SK-N-SH (cell line): ENCODE measurements at regions not wholly inside any gene's neighbourhood (a gene's known extent, or its start where the extent isn't known, plus 50 kb on each side); places are given as distances from the start of the nearest gene placed in this dataset.

Experiments used
- CTCF ChIP-seq: fragments of 200-600 bp; sonication (generic); IDR thresholded peaks from 2 replicates; pipeline ENCODE4 v1.6.1; 2017; ENCODE audit warnings: antibody characterized with exemption, mild to moderate bottlenecking, moderate library complexity
- POLR2AphosphoS5 ChIP-seq: IDR thresholded peaks from 2 replicates; pipeline ENCODE4 v1.6.1; 2012; ENCODE audit warnings: low read depth, low read length
- RCOR1 ChIP-seq: fragments of 150-350 bp; IDR thresholded peaks from 2 replicates; pipeline ENCODE4 v1.6.1; 2017; ENCODE audit warnings: antibody characterized with exemption, low read length

- TF ChIP-seq CTCF = no peak
- no peak for TF ChIP-seq POLR2AphosphoS5
- TF ChIP-seq RCOR1 = no peak
Observed at GRCh38 chr5:116652903-116653302, 78.3 kb upstream of the SEMA6A start.
